Ishikawa (cell line): ENCODE measurements at regions not wholly inside any gene's neighbourhood (a gene's known extent, or its start where the extent isn't known, plus 50 kb on each side); places are given as distances from the start of the nearest gene placed in this dataset.

Experiments
- CEBPB ChIP-seq: IDR thresholded peaks from 2 replicates; pipeline ENCODE4 v1.6.1; 2012
- CREB1 ChIP-seq: IDR thresholded peaks from 2 replicates; pipeline ENCODE4 v1.6.1; 2012; ENCODE audit warnings: low read depth
- EGR1 ChIP-seq: IDR thresholded peaks from 2 replicates; pipeline ENCODE4 v1.6.1; 2012
- EP300 ChIP-seq: IDR thresholded peaks from 2 replicates; pipeline ENCODE4 v1.6.1; 2012; ENCODE audit warnings: borderline replicate concordance
- FOXM1 ChIP-seq: IDR thresholded peaks from 2 replicates; pipeline ENCODE4 v1.6.1; 2012; ENCODE audit warnings: low read depth, borderline replicate concordance
- NFIC ChIP-seq: IDR thresholded peaks from 2 replicates; pipeline ENCODE4 v1.6.1; 2012
- RAD21 ChIP-seq: IDR thresholded peaks from 2 replicates; pipeline ENCODE4 v1.6.1; 2012; ENCODE audit warnings: low read depth
- REST ChIP-seq: IDR thresholded peaks from 2 replicates; pipeline ENCODE4 v1.6.1; 2012; ENCODE audit warnings: low read depth, mild to moderate bottlenecking
- TAF1 ChIP-seq: IDR thresholded peaks from 2 replicates; pipeline ENCODE4 v1.6.1; 2012; ENCODE audit warnings: low read depth, mild to moderate bottlenecking
- TCF12 ChIP-seq: IDR thresholded peaks from 2 replicates; pipeline ENCODE4 v1.6.1; 2012; ENCODE audit warnings: low read depth
- TEAD4 ChIP-seq: IDR thresholded peaks from 2 replicates; pipeline ENCODE4 v1.6.1; 2012
- USF1 ChIP-seq: IDR thresholded peaks from 2 replicates; pipeline ENCODE4 v1.6.1; 2012
- YY1 ChIP-seq: IDR thresholded peaks from 2 replicates; pipeline ENCODE4 v1.6.1; 2012; ENCODE audit warnings: low read depth
- ZBTB7A ChIP-seq: IDR thresholded peaks from 2 replicates; pipeline ENCODE4 v1.6.1; 2012; ENCODE audit warnings: low read depth
- TF ChIP-seq, protein P1 (sequence below): IDR thresholded peaks from 2 replicates; pipeline ENCODE4 v1.6.1; 2012

DNA sequence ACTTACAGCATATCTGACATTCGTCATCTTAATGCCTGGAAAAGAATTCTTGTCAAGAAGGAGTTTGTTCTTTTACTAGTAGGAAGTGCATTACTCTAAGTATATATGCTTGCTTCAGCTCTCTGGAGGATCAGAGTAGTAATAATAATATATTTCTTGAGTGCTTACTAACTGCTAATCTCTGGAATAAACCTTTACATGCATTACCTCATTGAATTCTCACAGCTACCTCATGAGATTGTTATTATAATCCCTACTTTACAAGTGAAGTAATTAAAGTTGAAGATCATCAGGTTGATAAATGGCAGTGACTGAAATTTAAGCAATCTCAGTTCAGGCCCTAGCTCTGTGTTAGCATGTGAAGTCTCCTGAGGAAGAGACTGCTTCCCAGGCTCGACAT is 115.0 kb upstream of the PDE5A start:
- TF ChIP-seq RAD21 = no peak
- no peak for TF ChIP-seq FOXM1
- TF ChIP-seq EGR1 = no peak
- no peak for TF ChIP-seq CREB1
- TF ChIP-seq TAF1 = no peak
- no peak for TF ChIP-seq CEBPB
- no peak for TF ChIP-seq TEAD4
- TF ChIP-seq ZBTB7A = no peak
- TF ChIP-seq, protein P1, sequence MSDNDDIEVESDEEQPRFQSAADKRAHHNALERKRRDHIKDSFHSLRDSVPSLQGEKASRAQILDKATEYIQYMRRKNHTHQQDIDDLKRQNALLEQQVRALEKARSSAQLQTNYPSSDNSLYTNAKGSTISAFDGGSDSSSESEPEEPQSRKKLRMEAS = no peak
- no peak for TF ChIP-seq USF1
- no peak for TF ChIP-seq NFIC
- TF ChIP-seq REST = no peak

- TF ChIP-seq USF1 (no peak), TCF12 (no peak), FOXM1 (no peak), EP300 (no peak), CEBPB (no peak)
- TF ChIP-seq, protein P1 = no peak
Observed at GRCh38 chr4:119739796-119740195, 111.2 kb upstream of the PDE5A start.

DNA sequence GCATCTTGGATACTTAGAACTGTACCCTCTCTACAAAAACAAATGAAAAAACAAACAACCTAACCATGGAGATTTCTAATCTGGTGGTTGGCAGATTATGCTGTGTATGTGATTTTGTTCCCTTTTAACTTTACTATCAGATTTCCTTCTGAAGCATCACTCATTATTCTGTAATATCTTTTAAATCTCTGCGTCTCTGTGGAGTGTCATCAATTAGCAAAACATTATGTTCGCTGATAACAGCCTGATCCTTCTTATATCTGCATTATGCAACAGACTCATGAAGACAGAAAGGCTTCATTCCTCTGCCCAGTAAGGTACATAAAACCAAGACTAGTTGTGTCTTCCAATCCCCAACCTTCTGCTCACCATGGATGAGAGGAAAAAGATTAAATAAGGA is 110.3 kb upstream of the PDE5A start:
- TF ChIP-seq EGR1 (no peak), CREB1 (no peak), FOXM1 (no peak), EP300 (no peak), CEBPB (no peak), YY1 (no peak), TCF12 (no peak), TAF1 (no peak), USF1 (no peak), RAD21 (no peak)
- TF ChIP-seq, protein P1 = no peak

DNA sequence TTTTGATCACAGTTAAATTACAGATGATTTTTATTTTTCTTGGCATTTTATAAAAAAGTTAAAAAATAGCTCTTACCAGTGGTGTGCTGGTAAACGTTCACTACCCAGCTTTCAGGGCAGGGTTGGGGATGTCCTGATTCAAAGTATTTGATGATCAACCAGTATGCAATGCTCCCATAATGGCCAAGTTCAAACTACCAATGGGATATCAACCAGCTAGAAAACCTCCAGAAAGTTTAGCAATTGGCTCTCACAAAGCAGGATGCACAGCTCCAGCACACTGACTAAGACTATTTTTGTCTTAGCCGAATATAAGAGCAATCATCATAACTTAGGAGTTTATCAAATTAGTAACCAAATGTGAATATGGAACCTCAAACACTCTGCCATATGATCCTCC is 108.0 kb upstream of the PDE5A start:
- TF ChIP-seq YY1 (no peak), ZBTB7A (no peak), CREB1 (no peak), NFIC (no peak)

- no peak for TF ChIP-seq TCF12
- no peak for TF ChIP-seq CEBPB
- TF ChIP-seq REST = no peak
- no peak for TF ChIP-seq RAD21
- no peak for TF ChIP-seq USF1
- no peak for TF ChIP-seq EGR1
- TF ChIP-seq, protein P1 = no peak
- TF ChIP-seq FOXM1 = no peak
- no peak for TF ChIP-seq ZBTB7A
- TF ChIP-seq YY1 = no peak
- TF ChIP-seq EP300 = no peak
- TF ChIP-seq TAF1 = no peak
- no peak for TF ChIP-seq TEAD4
- no peak for TF ChIP-seq NFIC
- no peak for TF ChIP-seq CREB1
Observed at GRCh38 chr4:119735165-119735651, 106.6 kb upstream of the PDE5A start.
